K562 (cell line): ENCODE measurements at regions not wholly inside any gene's neighbourhood (a gene's known extent, or its start where the extent isn't known, plus 50 kb on each side); places are given as distances from the start of the nearest gene placed in this dataset.
"Not testable (repeated sequence)": the region's sequence is repeated elsewhere in the genome, so short reads cannot be mapped to it uniquely, and the experiment has no call there.

Experiments used
- CHD1 ChIP-seq: fragments of 200-600 bp; sonication (generic); IDR thresholded peaks from one replicate; pipeline ENCODE4 v1.6.1; 2012; ENCODE audit warnings: mild to moderate bottlenecking, moderate library complexity, low read length, inconsistent platforms
- CTCF ChIP-seq, 3 experiments: IDR thresholded peaks in 2 of 3; conservative IDR thresholded peaks in 1 of 3; 2 replicates each; pipeline ENCODE4 v1.5.1; 2011 to 2012; ENCODE audit warnings: low read length in 3 of 3, mild to moderate bottlenecking in 3 of 3, control low read depth in 2 of 3, improper control_type of control experiment in 1 of 3, inconsistent platforms in 1 of 3, low read depth in 1 of 3, mixed read lengths in 1 of 3, moderate library complexity in 1 of 3; ENCODE audit not compliant: insufficient read depth in 2 of 3
- ELF4 ChIP-seq: fragments of 450-650 bp; formaldehyde crosslinking; IDR thresholded peaks from 2 replicates; pipeline ENCODE4 v1.4.0; 2022; ENCODE audit warnings: missing genetic modification characterization
- ESRRA ChIP-seq: fragments of 450-650 bp; IDR thresholded peaks from 2 replicates; pipeline ENCODE4 v1.6.1; 2014; ENCODE audit warnings: low read depth, mild to moderate bottlenecking, moderate library complexity, borderline replicate concordance
- GABPA ChIP-seq: fragments of 200-800 bp; sonication (Bioruptor generic); conservative IDR thresholded peaks from 2 replicates; pipeline ENCODE4 v1.6.1; 2016; ENCODE audit warnings: low read depth, missing genetic modification characterization, missing compliant biosample characterization
- HMGXB4 ChIP-seq: sonication (generic); formaldehyde crosslinking; IDR thresholded peaks from 2 replicates; pipeline ENCODE4 v1.8.1; 2023; ENCODE audit warnings: mild to moderate bottlenecking, missing genetic modification reagents
- MTA3 ChIP-seq: fragments of 450-650 bp; formaldehyde crosslinking; IDR thresholded peaks from 2 replicates; pipeline ENCODE4 v1.6.1; 2017; ENCODE audit warnings: mild to moderate bottlenecking, borderline replicate concordance
- NFIC ChIP-seq: fragments of 450-650 bp; IDR thresholded peaks from 2 replicates; pipeline ENCODE4 v1.6.1; 2017; ENCODE audit warnings: mild to moderate bottlenecking, inconsistent platforms
- POLR3A ChIP-seq: IDR thresholded peaks from 2 replicates; pipeline ENCODE4 v1.6.1; 2011; ENCODE audit warnings: borderline replicate concordance, mild to moderate bottlenecking, moderate library complexity; ENCODE audit not compliant: insufficient read length, insufficient read depth; ENCODE audit errors: extremely low read depth
- REST ChIP-seq, 2 experiments: fragments of 450-650 bp; formaldehyde crosslinking in 1 of 2; IDR thresholded peaks; 2 replicates each; pipeline versions ENCODE4 v1.4.0 to v1.6.1; 2014 to 2020; ENCODE audit warnings: mild to moderate bottlenecking in 2 of 2, borderline replicate concordance in 1 of 2, low read depth in 1 of 2
- RNF219 ChIP-seq: fragments of 250-450 bp; sonication (Bioruptor Pico); IDR thresholded peaks from 2 replicates; pipeline ENCODE4 v1.5.0; 2022; ENCODE audit warnings: mild to moderate bottlenecking

- TF ChIP-seq REST (IDR thresholded peaks at IDR 0.05; ENCODE audit: borderline replicate concordance); REST (CRISPR knock-in tag; IDR thresholded peaks at IDR 0.05; ENCODE audit: low read depth); NFIC; MTA3; CHD1; RNF219 (CRISPR knock-in tag); GABPA (tag); HMGXB4; CTCF (IDR thresholded peaks at IDR 0.05 in 2 of 3, conservative IDR thresholded peaks at IDR 0.05 in 1 of 3; ENCODE audit: insufficient read depth in 2 of 3, low read depth in 1 of 3, low read length in 3 of 3); ESRRA; POLR3A; ELF4 (CRISPR knock-in tag): not testable (repeated sequence)
These were observed 839.0 kb downstream of the TMEM121 start for GRCh38 chr14:106365371-106365770.
